ENCODE measurements at regions not wholly inside any gene's neighbourhood (a gene's known extent, or its start where the extent isn't known, plus 50 kb on each side); places are given as distances from the start of the nearest gene placed in this dataset.
"Not testable (repeated sequence)": the region's sequence is repeated elsewhere in the genome, so short reads cannot be mapped to it uniquely, and the experiment has no call there.

DNA sequence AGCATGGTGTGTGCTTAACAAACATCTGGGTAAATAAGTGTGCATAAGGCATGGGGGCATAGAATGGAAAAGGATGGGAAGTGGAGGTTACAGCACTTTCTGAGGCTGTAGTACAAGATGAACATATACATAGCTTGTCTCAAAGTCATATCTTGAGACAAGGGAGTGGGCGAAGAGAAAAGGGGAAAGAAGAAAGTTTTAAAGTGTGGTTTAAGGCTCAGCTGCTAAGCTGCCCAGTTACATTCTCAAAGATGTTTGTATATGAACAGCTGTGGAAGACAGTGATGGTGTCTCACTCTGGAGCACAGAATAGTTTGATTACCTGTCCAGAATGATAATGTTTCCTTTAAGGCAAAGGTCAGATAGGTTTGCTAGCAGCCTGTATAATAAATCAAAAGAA is 61.9 kb upstream of the LANCL2 start:
- DNase-seq, result no peak

DNA sequence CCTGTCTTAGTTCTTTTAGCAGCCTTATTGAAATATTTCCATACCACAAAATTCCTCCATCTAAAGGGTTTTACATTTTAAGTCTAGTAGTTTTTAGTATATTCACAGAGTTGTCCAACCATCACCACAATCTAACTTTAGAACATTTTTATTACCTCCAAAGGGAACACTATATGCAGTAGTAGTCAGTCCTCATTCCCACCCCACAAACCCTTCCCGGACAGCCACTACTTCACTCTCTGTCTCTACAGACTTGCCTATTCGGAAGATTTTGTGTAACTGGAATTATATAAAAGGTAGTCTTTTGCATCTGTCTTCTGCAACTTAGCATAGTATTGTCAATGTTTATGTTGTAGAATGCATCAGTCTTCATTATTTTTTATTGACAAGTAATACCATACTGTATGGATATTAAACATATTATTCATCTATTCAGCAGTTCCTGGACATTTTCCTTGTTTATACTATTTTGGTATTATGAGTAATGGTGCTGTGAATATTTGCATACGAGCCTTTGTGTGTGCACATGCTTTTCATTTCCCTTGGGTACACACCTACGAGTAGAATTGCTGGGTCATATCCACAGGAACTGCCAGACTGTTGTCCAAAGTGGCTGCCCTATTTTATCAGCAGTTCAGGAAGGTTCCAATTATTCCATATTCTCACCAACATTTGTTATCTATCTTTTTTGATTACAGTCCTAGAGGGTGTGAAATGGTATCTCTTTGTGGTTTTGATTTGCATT is 60.9 kb upstream of the LANCL2 start:
- no peak for DNase-seq

DNA sequence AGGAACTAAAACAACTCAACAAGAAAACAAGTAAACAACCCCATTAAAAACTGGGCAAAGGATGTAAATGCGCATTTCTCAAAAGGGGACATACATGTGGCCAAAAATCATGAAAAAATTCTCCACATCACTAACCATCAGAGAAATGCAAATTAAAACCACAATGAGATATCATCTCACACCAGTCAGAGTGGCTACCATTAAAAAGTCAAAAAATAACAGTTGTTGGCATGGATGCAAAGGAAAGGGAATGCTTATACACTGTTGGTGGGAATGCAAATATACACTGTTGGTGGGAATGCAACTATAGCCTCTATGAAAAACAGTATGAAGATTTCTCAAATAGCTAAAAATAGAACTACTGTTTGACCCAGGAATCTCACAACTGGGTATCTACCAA is 60.0 kb upstream of the LANCL2 start:
- no peak for DNase-seq

DNA sequence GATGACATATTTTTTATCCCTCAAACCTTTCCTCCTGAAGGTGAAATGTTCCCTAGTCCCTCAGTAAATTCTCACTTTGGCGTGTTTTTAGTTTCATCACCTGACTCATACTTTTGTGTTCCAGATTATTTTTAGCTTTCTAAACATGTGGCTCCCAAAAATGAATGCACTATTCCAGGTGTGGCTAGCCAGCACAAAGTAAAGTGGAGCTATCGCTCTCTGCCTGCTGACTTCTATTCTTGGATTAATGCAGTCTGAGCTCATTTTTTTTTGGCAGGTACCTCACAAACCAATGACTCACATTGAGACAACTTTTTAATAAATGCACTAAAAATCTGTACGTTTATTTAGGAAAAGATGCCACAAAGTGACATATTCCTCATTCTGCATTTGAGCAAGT is 58.8 kb upstream of the LANCL2 start:
- no peak for DNase-seq

DNA sequence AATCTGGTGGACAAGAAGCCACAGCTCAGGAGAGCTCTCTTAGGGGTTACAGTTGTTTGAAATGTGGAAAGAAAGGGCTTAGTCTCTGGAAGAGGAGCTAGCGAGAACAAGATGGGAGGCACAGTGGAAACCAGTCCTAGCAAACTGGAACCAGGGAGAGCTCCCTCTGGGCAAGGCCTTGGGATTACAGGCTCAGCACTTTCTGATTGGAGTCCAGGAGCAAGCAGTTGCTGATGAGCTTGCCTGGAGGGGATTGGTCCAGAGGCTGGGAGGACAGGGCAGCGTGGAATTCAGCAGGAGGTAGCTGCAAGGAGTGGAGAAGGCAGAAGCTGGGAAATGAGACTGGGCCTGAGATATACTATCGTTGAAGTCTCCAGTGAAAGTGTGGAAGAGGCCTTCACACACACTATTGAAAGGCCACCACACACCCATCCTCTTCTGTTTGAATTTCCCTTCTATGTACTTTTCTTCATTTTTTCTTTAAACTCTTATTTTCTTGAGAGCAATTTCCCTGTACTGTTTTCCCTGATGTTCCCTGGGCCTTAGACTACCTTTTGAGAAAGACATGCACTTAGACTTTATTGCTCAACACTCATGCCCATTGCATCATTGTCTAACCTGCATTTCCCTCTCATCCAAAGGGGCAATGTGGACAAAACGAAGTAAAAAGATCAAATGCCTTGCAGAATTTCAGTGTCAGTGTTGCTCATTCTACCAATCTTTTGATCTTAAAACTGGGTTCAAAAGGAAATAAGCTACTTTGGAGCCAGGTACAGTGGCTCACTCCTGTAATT is 57.8 kb upstream of the LANCL2 start:
- DNase-seq, result no peak

DNA sequence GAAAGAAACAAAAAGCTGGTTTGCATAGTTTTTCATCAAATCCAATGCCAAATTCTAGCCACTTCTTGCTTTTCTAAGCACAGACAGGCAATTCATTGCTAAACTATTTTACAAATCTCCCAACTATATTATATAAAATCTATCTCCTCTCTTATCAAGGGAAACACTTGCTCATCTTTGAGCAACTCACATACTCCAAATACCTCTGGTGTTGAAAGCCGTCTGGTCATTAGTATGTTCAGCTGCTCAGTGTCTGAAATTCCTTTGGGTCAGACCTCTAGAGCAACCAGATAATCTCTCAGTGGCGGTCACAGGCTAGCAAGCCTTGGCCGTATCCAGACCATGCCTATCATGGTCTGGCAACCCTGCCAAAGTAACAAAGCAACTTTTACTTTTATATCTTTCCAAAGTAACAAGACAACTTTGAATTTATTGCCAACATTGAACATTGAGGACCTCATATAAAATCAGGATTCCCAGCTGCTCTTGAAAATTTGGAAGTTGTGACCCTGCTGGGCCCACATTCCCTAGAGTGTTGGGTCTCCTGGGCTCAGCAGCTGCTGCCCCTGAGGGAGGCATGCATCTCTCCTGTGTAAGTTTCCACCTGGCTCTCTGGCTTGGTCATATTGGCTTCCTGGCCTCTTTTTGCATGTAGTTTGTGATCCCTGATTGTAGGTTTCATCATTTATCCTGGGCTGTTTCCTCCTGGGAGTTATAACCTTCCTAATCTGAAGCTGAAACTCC is 56.8 kb upstream of the LANCL2 start:
- DNase-seq, result no peak

DNA sequence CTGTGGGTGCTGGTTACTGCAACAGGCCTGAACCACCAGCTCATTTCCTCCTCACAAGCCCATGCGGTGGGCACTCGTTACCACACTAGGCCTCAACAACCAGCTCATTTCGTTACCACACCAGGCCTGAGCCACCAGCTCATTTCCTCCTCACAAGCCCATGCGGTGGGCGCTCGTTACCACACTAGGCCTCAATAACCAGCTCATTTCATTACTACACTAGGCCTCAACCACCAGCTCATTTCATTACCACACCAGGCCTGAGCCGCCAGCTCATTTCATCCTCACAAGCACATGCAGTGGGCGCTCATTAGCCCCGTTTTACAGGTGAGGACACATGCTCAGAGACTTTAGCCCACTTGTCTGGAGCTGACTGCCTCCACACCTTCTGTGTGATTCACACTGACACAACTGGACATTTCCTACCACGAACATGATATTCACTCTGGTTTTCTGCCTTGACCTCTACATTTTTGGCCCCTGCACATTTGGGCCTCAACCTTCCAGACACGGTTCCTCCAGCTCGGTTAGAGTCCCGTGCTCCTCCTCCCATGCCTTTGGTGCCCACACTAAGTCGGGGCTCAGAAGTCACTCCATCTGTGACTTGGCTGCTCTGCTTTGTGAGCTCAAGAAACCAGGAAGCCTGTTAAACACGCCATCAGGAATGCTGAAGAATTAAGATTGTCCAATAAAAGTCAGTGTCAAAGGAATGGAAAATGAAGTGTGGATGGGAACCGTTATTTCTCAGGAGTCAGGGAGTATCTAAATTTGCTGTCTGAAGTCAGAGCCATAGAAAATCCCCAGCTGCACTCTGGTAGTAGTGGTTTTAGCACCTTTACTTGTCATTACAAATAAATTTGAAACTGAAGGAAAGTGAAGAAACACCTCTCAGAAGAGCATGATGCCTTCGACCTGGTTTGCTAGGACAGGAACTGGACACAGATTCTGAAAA is 55.8 kb upstream of the LANCL2 start:
- DNase-seq, result no peak

DNA sequence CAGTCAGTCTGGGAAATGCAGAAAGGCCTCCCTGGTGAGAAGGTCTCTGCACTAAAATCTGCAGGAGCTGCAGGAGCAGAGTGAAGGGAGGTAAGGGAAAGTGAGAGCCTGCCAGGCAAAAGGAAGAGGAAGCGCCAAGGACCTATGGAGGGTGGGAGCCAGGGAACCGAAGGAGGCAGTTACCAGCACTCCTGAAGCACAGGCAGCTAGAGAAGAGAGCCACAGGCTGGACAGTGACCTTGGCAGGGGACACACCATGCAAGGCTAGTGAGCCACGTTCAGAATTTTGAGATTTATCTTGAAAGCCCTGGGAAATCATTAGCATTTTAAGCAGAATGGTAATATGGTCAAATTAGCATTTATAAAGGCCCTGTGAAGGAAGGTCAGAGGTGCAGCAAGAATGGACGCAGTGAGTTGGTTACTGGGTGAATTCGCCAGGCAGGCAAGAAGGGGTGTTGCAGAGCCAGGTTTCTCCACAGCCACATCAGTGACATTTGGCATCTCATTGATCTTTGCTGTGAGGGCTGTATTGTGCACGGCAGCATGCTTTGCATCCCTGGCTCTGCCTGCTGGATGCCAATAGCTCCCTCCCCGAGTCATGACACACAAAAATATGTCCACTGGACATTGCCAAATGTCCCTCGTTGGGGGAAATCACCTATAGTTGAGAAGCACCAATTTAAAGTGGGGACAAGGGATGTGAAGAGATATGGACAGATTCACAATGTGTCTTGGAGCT is 54.7 kb upstream of the LANCL2 start:
- DNase-seq, result no peak

DNA sequence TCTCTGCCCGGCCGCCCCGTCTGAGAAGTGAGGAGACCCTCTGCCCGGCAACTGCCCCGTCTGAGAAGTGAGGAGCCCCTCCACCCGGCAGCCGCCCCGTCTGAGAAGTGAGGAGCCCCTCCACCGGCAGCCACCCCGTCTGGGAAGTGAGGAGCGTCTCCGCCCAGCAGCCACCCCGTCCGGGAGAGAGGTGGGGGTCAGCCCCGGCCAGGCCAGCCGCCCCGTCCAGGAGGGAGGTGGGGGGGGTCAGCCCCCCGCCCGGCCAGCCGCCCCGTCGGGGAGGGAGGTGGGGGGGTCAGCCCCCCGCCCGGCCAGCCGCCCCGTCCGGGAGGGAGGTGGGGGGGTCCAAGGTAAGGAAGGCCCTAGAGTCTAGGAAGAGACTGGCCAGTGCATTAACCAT is 53.2 kb upstream of the LANCL2 start:
- not testable (repeated sequence) for DNase-seq

DNA sequence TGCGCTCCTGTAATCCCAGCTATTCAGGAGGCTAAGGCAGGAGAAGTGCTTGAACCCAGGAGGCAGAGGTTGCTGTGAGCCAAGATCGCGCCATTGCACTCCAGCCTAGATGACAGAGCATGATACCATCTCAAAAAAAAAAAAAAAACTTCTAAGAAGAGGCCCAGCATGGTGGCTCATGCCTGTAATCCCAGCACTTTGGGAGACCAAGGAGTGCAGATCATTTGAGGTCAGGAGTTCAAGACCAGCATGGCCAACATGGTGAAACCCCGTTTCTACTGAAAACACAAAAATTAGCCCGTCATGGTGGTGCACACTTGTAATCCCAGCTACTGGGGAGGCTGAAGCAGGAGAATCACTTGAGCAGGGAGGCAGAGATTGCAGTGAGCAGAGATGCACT is 51.5 kb upstream of the LANCL2 start:
- not testable (repeated sequence) for DNase-seq

DNA sequence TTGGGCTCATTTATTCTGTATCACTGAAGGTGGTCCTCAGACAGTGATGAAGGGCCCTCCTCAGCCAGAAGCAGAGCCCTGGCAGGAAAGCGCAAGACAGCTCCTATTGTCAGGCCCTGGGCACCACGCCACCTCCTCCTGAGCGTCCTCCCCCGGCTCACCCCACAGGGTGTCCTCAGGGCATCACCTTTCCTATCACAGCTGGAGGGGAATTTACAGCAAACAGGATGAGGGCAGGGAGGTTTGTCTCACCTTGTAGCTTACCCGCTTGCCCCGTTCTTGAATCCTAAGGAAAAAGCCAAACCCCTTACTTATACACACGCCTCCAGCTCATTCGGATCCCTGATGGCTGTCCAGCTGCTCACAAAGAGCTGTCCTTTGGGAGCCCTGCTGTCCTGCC is 50.2 kb upstream of the LANCL2 start:
- no peak for DNase-seq
